ENCODE measurements at regions not wholly inside any gene's neighbourhood (a gene's known extent, or its start where the extent isn't known, plus 50 kb on each side); places are given as distances from the start of the nearest gene placed in this dataset.

- TF ChIP-seq POLR2A (IDR thresholded peaks at IDR 0.05): no peak
- TF ChIP-seq CTCF (IDR thresholded peaks at IDR 0.05 in 4 of 5, conservative IDR thresholded peaks at IDR 0.05 in 1 of 5): no peak
Observed at GRCh38 chr4:128517739-128518510, 230.3 kb upstream of the PGRMC2 start.

All from gastrocnemius medialis (tissue), 4 donors.